ENCODE measurements at regions not wholly inside any gene's neighbourhood (a gene's known extent, or its start where the extent isn't known, plus 50 kb on each side); places are given as distances from the start of the nearest gene placed in this dataset.

- no peak for TF ChIP-seq CTCF (IDR thresholded peaks at IDR 0.05; ENCODE audit: low read depth, low read length)
- no peak for TF ChIP-seq EZH2phosphoT487 (IDR thresholded peaks at IDR 0.05; ENCODE audit: low read depth)
Observed at GRCh38 chr1:227424159-227424680, 105.9 kb upstream of the CDC42BPA start.
